ENCODE measurements at regions not wholly inside any gene's neighbourhood (a gene's known extent, or its start where the extent isn't known, plus 50 kb on each side); places are given as distances from the start of the nearest gene placed in this dataset.

- TF ChIP-seq CTCF (IDR thresholded peaks at IDR 0.05; ENCODE audit: low read depth, low read length, poor library complexity, severe bottlenecking), result no peak
- TF ChIP-seq EZH2phosphoT487 (IDR thresholded peaks at IDR 0.05; ENCODE audit: borderline replicate concordance, low read length), result no peak
Observed at GRCh38 chr1:214103778-214104177, 116.0 kb downstream of the PROX1 start.

Measured in DOHH2 (cell line).